Activated CD4-positive, alpha-beta T cell treated with anti-CD3 and anti-CD28 coated beads, Interleukin-2, amount 50 U/mL, for 16 hours (primary cell): ENCODE measurements at regions not wholly inside any gene's neighbourhood (a gene's known extent, or its start where the extent isn't known, plus 50 kb on each side); places are given as distances from the start of the nearest gene placed in this dataset.
"Not testable (repeated sequence)": the region's sequence is repeated elsewhere in the genome, so short reads cannot be mapped to it uniquely, and the experiment has no call there.

Source experiments
- DNase-seq: peaks from one replicate; pipeline ENCODE4 v3.0.0-alpha.2; 2020

- no peak for DNase-seq
Observed at GRCh38 chr6:144936764-144937163, 651.6 kb downstream of the UTRN start.

GRCh38 chr6:144939921-144940320 is 654.8 kb downstream of the UTRN start:
- DNase-seq: no peak

GRCh38 chr6:144944106-144944505 is 659.0 kb downstream of the UTRN start:
- no peak for DNase-seq

- DNase-seq: no peak
Observed at GRCh38 chr6:144947398-144947976, 662.4 kb downstream of the UTRN start.

GRCh38 chr6:144951730-144952437 is 666.7 kb downstream of the UTRN start:
- no peak for DNase-seq

DNA sequence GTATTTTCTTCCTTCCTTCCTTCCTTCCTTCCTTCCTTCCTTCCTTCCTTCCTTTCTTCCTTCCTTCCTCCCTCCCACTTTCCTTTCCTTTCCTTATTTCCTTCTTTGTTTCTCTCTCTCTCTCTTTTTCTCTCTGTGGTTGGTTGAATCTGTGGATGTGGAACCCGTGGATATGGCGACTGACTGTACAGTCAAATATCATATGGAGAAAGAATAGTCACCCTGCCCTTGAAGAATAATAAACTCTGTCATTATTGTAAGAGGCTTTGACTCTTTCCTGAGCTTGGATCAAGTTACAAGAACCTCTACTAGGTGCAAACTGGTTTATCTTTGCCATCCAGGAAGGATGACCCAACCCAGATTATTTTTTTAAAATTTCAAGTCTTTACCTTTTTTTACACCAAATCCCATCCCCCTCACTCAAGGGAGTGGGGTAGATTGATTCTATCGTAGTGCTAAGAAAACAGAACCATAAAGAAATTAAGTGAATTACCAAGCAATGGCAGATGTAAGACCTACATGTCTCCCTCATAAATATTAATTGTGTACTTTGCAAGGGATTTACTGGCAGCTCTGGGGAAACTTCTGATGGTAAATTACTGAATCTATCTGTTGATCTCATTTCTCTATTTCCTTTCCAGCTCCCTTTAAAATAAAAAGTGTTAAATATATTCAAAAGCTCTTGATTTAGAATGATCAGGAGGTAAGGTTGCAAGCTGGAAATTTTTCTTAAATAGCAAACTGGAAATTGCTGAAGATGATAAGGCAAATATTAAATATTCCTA is 667.5 kb downstream of the UTRN start:
- no peak for DNase-seq

GRCh38 chr6:144953552-144954240 is 668.6 kb downstream of the UTRN start:
- no peak for DNase-seq

- no peak for DNase-seq
Observed at GRCh38 chr6:144954241-144954556, 669.1 kb downstream of the UTRN start.

DNA sequence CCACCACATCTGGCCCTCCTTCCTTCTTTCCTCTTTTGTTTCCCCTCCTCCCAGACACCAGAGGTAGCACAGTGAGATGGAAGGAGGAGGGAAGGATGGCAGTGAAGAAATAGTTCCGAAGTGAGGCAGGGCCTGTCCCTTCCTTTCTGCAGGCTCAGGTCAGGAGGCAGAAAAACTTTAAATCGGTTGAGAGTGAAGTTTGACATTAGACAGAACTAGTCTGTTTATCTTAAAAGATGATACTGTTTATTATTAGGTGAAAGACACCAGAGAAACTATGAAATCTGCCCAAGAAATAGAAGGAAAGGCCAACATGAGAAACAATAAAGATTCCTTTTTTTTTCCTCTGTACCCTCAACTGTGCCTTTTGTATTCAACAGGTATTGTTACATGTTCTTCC is 670.3 kb downstream of the UTRN start:
- DNase-seq: no peak

GRCh38 chr6:144955859-144956258 is 670.7 kb downstream of the UTRN start:
- DNase-seq: no peak

DNA sequence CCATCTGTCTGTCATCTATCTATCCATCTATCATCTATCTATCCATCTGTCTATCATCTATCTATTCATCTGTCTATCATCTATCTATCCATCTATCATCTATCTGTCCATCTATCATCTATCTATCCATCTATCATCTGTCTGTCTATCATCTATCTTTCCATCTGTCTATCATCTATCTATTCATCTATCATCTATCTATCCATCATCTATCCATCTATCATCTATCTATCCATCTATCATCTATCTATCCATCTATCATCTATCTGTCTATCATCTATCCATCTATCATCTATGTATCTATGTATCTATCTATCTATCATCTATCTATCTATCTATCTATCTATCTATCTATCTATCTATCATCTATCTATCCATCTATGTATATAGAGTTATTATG is 671.6 kb downstream of the UTRN start:
- not testable (repeated sequence) for DNase-seq

DNA sequence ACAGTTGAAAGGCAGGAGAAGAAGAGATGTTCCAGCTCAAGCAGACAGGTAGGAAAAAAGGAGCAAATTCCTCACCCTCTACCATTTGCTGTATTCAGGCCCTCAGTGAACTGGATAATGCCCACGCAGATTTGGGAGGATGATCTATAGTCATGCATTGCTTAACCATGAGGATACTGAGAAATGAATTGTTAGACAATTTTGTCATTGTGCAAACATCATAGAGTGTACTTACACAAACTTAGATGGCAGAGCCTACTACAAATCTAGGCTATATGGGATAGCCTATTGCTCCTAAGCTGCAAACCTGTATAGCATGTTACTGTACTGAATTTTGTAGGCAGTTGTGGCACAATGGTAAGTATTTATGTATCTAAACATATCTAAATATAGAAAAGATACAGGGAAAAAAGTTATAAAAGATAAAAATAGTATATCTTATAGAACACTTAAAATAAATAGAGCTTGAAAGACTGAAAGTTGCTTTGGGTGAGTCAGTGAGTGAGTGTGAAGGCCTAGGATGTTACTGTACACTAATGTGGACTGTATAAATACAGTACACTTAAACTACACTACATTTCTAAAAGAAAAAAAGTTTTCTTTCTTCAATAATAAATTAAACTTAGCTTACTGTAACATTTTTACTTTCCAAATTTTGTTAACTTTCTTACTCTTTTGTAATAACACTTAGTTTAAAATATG is 672.3 kb downstream of the UTRN start:
- DNase-seq: no peak

DNA sequence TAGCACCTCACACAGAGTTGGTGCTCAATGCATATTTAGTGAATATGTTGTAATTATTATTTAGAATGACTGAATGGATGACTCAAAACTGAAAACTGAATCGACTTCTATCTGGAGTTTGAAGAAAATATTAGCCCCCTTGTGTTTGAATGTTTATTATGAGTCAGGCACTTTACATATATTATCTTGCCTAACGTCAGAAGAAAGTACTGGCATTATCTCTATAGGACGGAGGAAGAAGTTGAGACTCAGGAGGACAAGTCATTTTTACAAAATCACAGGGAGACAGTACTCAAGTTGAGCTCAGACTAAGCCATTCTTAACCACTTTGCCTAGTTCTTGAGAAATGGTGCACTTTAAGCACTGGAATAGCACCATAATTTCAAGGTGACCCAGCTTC is 684.0 kb downstream of the UTRN start:
- no peak for DNase-seq

- DNase-seq: no peak
Observed at GRCh38 chr6:144969602-144970272, 684.6 kb downstream of the UTRN start.

GRCh38 chr6:144977250-144977864 is 692.2 kb downstream of the UTRN start:
- DNase-seq: not testable (repeated sequence)

DNA sequence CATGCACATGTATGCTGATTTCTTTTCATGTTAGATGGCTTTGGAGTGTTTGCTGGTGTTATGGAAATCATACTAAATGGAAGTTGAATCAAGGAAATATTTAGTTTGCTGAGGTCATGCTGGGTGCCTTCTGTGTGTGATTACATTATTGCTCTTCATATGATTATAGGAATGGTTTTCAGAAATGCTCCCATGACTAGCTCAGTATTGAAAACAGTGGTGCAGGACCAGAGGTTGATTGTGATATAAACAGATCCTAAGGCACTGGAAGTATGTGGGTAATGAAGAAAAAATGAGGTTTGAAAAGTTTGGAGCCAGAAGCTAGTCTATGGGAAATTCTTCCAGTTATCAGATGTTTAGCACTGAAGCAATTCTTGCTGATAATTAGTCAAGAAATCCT is 693.1 kb downstream of the UTRN start:
- no peak for DNase-seq

GRCh38 chr6:144986271-144986670 is 701.1 kb downstream of the UTRN start:
- DNase-seq: no peak

DNA sequence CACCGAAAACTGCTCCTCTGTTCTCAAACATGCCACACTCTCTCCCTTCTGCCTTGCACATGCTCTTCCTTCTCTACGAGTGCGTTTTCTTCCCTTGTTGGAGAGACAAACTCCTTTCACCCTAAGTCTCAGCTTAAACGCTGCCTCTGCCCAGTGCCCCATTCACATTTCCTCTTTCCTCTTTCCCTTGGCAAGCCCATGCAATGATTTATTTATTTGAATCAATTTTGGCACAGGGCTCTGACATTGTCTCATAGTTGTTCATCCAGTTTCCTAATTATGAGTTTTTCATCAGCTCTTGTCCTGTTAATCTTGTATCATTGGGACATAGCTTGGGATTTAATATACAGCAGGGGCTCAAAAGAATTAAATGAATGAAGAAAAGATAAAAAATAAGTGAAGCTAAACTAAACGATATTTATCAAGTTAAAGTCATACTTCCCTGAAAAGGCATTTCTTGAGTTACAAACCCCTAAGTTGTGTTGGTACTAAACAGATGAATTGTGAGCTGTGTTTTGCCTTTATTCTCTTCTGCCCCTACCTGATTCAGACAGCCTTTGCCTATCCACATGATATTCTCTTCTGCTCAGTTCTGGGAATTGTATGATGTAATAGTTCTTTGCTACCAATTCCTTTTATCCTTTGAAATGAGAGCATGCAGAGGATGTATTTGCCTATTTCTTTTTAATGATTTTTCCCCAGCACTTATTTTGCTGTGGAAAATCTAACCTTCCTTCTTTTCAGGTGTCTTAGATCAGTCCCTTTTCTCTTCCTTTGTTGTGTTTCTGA is 704.4 kb downstream of the UTRN start:
- DNase-seq: no peak

DNA sequence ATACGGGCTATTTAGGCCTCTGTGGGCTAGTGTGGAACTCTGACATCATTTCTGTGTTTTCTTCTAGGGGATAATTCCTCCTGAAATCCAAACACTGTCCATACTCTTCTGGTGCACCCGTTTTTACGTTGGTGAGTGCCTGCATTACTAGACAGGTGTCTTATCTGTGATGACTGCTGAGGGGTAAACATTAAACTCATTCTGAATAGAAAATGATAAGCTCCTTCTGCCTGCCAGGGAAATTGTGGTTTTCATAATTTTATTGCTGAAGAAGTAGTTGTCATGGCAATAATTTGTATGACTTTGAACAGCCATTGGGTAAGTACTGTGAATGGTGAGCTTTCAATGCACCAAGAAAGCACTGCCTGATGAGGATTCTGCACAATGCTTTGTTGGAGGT is 705.6 kb downstream of the UTRN start:
- no peak for DNase-seq

GRCh38 chr6:144993870-144994269 is 708.7 kb downstream of the UTRN start:
- DNase-seq: no peak

DNA sequence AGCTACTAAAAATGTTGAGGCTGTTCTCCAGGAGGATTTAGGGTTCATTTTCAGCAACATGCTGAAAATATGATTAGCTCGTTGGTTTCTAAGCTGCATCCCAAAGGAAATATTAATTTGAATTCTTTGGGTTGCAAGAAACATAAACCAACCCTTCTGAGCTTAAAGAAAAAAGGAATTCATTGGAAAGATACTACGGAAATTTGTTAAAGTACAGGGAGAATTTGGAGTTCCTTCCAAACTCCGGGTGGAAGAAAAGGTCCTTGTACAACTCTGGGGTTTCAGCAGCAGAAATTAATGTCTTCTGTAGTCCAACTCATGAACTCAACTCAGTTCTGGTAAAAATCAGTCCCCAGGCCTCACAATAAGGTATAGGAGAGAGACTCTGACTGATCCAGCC is 712.9 kb downstream of the UTRN start:
- DNase-seq: no peak
